PFSK-1 (cell line): ENCODE measurements at regions not wholly inside any gene's neighbourhood (a gene's known extent, or its start where the extent isn't known, plus 50 kb on each side); places are given as distances from the start of the nearest gene placed in this dataset.

Experiments used
- POLR2AphosphoS5 ChIP-seq: IDR thresholded peaks from 2 replicates; pipeline ENCODE4 v1.6.1; 2012; ENCODE audit warnings: low read depth, mild to moderate bottlenecking, control low read depth, low read length, moderate library complexity
- SIN3A ChIP-seq: IDR thresholded peaks from 2 replicates; pipeline ENCODE4 v1.6.1; 2012; ENCODE audit warnings: mild to moderate bottlenecking, low read length, moderate library complexity, borderline replicate concordance; ENCODE audit not compliant: insufficient read depth
- TAF1 ChIP-seq: IDR thresholded peaks from 2 replicates; pipeline ENCODE4 v1.6.1; 2012; ENCODE audit warnings: low read length, control low read depth, borderline replicate concordance; ENCODE audit not compliant: insufficient read depth
- TF ChIP-seq, protein P1 (sequence below), 2 experiments: IDR thresholded peaks; 2 replicates each; pipeline versions ENCODE4 v1.6.1 to v1.8.0; 2011 to 2012; ENCODE audit warnings: low read depth in 2 of 2, low read length in 2 of 2, control low read depth in 1 of 2, inconsistent platforms in 1 of 2, mild to moderate bottlenecking in 1 of 2, moderate library complexity in 1 of 2; ENCODE audit not compliant: insufficient read depth in 1 of 2

DNA sequence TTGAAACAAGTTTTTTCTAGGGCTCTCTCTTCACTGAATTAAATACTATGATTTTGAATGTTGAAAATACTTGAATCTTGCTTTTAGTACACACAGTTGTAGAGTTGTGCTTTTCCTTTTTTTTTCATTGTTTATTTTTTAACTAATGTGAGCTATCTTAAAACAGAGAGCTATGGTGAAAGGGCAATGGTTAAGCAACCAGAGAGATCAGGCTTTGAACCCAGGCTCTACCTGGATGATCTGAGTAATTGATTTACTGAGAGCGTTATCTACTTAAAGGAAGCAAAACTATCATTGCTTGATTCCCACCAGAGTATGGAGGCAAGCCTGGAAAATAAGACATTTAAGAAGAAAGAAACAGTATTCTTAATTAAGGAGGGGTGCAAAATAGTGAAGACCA is 138.6 kb downstream of the DUSP6 start:
- no peak for TF ChIP-seq POLR2AphosphoS5
- TF ChIP-seq TAF1 = no peak
- TF ChIP-seq SIN3A = no peak
- TF ChIP-seq, protein P1, sequence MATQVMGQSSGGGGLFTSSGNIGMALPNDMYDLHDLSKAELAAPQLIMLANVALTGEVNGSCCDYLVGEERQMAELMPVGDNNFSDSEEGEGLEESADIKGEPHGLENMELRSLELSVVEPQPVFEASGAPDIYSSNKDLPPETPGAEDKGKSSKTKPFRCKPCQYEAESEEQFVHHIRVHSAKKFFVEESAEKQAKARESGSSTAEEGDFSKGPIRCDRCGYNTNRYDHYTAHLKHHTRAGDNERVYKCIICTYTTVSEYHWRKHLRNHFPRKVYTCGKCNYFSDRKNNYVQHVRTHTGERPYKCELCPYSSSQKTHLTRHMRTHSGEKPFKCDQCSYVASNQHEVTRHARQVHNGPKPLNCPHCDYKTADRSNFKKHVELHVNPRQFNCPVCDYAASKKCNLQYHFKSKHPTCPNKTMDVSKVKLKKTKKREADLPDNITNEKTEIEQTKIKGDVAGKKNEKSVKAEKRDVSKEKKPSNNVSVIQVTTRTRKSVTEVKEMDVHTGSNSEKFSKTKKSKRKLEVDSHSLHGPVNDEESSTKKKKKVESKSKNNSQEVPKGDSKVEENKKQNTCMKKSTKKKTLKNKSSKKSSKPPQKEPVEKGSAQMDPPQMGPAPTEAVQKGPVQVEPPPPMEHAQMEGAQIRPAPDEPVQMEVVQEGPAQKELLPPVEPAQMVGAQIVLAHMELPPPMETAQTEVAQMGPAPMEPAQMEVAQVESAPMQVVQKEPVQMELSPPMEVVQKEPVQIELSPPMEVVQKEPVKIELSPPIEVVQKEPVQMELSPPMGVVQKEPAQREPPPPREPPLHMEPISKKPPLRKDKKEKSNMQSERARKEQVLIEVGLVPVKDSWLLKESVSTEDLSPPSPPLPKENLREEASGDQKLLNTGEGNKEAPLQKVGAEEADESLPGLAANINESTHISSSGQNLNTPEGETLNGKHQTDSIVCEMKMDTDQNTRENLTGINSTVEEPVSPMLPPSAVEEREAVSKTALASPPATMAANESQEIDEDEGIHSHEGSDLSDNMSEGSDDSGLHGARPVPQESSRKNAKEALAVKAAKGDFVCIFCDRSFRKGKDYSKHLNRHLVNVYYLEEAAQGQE (IDR thresholded peaks at IDR 0.05; ENCODE audit: insufficient read depth in 1 of 2, low read depth in 2 of 2, low read length in 2 of 2) = no peak
